Gastroesophageal sphincter (tissue), 3 donors: ENCODE measurements at regions not wholly inside any gene's neighbourhood (a gene's known extent, or its start where the extent isn't known, plus 50 kb on each side); places are given as distances from the start of the nearest gene placed in this dataset.

ENCODE experiments used
- CTCF ChIP-seq, 4 experiments: fragments of 200-600 bp in 2 of 4; fragments of 450-650 bp in 2 of 4; sonication (generic) in 1 of 4; IDR thresholded peaks; one replicate each; pipeline ENCODE4 v1.5.1; 2017 to 2019; ENCODE audit warnings: antibody characterized with exemption in 4 of 4, mild to moderate bottlenecking in 2 of 4, moderate library complexity in 2 of 4
- EP300 ChIP-seq: sonication (generic); formaldehyde crosslinking; IDR thresholded peaks from one replicate; pipeline ENCODE4 v1.6.1; 2017; ENCODE audit warnings: antibody characterized with exemption, mild to moderate bottlenecking
- POLR2A ChIP-seq, 2 donors: fragments of 450-650 bp; IDR thresholded peaks; one replicate each; pipeline ENCODE4 v1.6.1; 2017; ENCODE audit warnings: antibody characterized with exemption in 2 of 2, mild to moderate bottlenecking in 2 of 2, moderate library complexity in 1 of 2

GRCh38 chr5:2096887-2097505, 214.3 kb upstream of the IRX4 start:
- TF ChIP-seq CTCF (IDR thresholded peaks at IDR 0.05) (no peak), POLR2A (IDR thresholded peaks at IDR 0.05) (no peak), EP300 (no peak)
